T-cell (primary cell): ENCODE measurements at regions not wholly inside any gene's neighbourhood (a gene's known extent, or its start where the extent isn't known, plus 50 kb on each side); places are given as distances from the start of the nearest gene placed in this dataset.

Source experiments
- ATAC-seq, 4 experiments: fragments of 200-7000 bp in 3 of 4; fragments of 150-1000 bp in 1 of 4; cut with Tn5 transposase; replicated peaks in 1 of 4; 1 replicate in 3 of 4; 2 replicates in 1 of 4; pipeline ENCODE4 v1.10.0; 2021; ENCODE audit warnings: moderate library complexity in 3 of 4, mild to moderate bottlenecking in 2 of 4, moderate number of reproducible peaks in 1 of 4
- CTCF ChIA-PET, 2 donors: fragments of 300-600 bp; sonication (Branson Sonifier 250); formaldehyde crosslinking; loops; one replicate each; lab custom pipeline; 2022; ENCODE audit warnings: antibody characterized with exemption in 2 of 2; lab: Charles Lee
- POLR2A ChIA-PET, 2 donors: fragments of 300-600 bp; sonication (Branson Sonifier 250); formaldehyde crosslinking; loops; one replicate each; lab custom pipeline; 2022; ENCODE audit warnings: antibody characterized with exemption in 2 of 2; lab: Charles Lee
- DNase-seq, 35 experiments: peaks; one replicate each; pipeline versions ENCODE4 v3.0.0 to v3.0.0-alpha.2; 2013 to 2023
- H3K27ac ChIP-seq: one replicate; pipeline ENCODE4 v1.5.1; 2013; ENCODE audit warnings: low read length
- H3K27me3 ChIP-seq, 2 experiments: replicated peaks in 1 of 2; 1 replicate in 1 of 2; 2 replicates in 1 of 2; pipeline versions ENCODE4 v1.6.1 to v1.7.0; 2013; ENCODE audit warnings: low read length in 1 of 2, mixed read lengths in 1 of 2; ENCODE audit not compliant: control insufficient read depth in 2 of 2, insufficient read depth in 2 of 2; ENCODE audit errors: extremely low read depth in 1 of 2
- H3K36me3 ChIP-seq, 2 donors: 1 replicate in 1 of 2; 2 replicates in 1 of 2; pipeline versions ENCODE4 v1.6.1 to v1.7.0; 2013; ENCODE audit warnings: low read length in 1 of 2; ENCODE audit not compliant: control insufficient read depth in 2 of 2, insufficient read depth in 1 of 2; ENCODE audit errors: extremely low read depth in 1 of 2
- H3K4me1 ChIP-seq, 2 experiments: 1 replicate in 1 of 2; 2 replicates in 1 of 2; pipeline versions ENCODE4 v1.6.1 to v1.7.0; 2013; ENCODE audit warnings: low read length in 2 of 2, mixed read lengths in 1 of 2; ENCODE audit not compliant: insufficient read depth in 2 of 2, control insufficient read depth in 1 of 2; ENCODE audit errors: extremely low read depth in 1 of 2
- H3K4me3 ChIP-seq, 2 donors: 1 replicate in 1 of 2; 2 replicates in 1 of 2; pipeline versions ENCODE4 v1.5.1 to v1.7.0; 2013; ENCODE audit warnings: mild to moderate bottlenecking in 2 of 2, low read length in 1 of 2, moderate library complexity in 1 of 2; ENCODE audit not compliant: control insufficient read depth in 1 of 2; ENCODE audit errors: extremely low read depth in 1 of 2
- H3K9me3 ChIP-seq: 2 replicates; pipeline ENCODE4 v1.7.0; 2013
- H3K27ac Mint-ChIP-seq, 2 donors: one replicate each; pipeline ENCODE4 v1.8.0; 2020 to 2021; ENCODE audit warnings: mild to moderate bottlenecking in 2 of 2, mixed read lengths in 2 of 2
- H3K27me3 Mint-ChIP-seq, 2 donors: one replicate each; pipeline ENCODE4 v1.8.0; 2021 to 2022; ENCODE audit warnings: mixed read lengths in 2 of 2
- H3K36me3 Mint-ChIP-seq: one replicate; pipeline ENCODE4 v1.8.0; 2021; ENCODE audit warnings: mixed read lengths
- H3K4me1 Mint-ChIP-seq, 3 donors: one replicate each; pipeline ENCODE4 v1.8.0; 2020 to 2022; ENCODE audit warnings: mixed read lengths in 3 of 3, mild to moderate bottlenecking in 1 of 3
- H3K4me3 Mint-ChIP-seq, 3 donors: one replicate each; pipeline ENCODE4 v1.8.0; 2020 to 2022; ENCODE audit warnings: mild to moderate bottlenecking in 3 of 3, mixed read lengths in 3 of 3, moderate library complexity in 3 of 3
- H3K9me3 Mint-ChIP-seq, 3 donors: one replicate each; pipeline ENCODE4 v1.8.0; 2020 to 2022; ENCODE audit warnings: mixed read lengths in 3 of 3
- WGBS: methylation state at CpG from one replicate; pipeline ENCODE4 v1.1.5; 2013; ENCODE audit warnings: missing lambda C conversion rate; ENCODE audit not compliant: insufficient coverage; 5-methylcytosine and 5-hydroxymethylcytosine counted together

DNA sequence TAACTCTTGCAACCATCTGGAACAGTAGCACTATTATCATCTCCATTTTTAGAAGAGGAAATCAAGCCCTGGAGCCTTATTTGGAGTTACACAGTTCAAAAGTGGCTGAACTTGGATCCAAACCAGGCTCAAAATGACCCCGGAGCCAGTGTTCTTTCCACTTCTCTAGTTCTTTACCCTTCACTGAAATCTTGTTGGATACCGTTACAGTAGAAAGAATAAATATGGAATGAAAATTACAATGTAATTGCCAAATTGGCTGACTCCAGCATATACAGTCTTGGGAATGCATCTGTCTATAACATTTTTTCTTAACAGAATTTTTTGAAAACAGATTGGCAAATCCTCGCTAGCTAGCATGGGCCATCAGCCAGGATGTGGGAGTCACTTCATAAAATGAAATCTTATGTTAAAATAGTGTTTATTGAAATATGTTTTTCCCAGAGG lies 261.4 kb downstream of the CTH start:
- Mint-ChIP-seq H3K4me1 (peaks cover 0 to 5% (median 2%) of the 10 kb centered on the region in 3 donors), H3K27ac (no peak overlapping the region), H3K4me3 (no peak overlapping the region), H3K36me3 (no peaks in the 10 kb centered on the region), H3K27me3 (peaks cover 3% of the 10 kb centered on the region in 2 donors), H3K9me3 (peaks cover 0 to 5% (median 0%) of the 10 kb centered on the region in 3 donors)
- Histone ChIP-seq H3K36me3 (no peaks in the 10 kb centered on the region), H3K4me3 (no peak overlapping the region), H3K27ac (no peak overlapping the region), H3K27me3 (no peaks in the 10 kb centered on the region), H3K4me1 (no peaks in the 10 kb centered on the region), H3K9me3 (no peaks in the 10 kb centered on the region)
- WGBS = no CpG with 5 or more reads among the region's 3 CpGs
- DNase-seq (no peak), ATAC-seq (no peak)
- ChIA-PET POLR2A (no interaction called here), CTCF (no interaction called here)

DNA sequence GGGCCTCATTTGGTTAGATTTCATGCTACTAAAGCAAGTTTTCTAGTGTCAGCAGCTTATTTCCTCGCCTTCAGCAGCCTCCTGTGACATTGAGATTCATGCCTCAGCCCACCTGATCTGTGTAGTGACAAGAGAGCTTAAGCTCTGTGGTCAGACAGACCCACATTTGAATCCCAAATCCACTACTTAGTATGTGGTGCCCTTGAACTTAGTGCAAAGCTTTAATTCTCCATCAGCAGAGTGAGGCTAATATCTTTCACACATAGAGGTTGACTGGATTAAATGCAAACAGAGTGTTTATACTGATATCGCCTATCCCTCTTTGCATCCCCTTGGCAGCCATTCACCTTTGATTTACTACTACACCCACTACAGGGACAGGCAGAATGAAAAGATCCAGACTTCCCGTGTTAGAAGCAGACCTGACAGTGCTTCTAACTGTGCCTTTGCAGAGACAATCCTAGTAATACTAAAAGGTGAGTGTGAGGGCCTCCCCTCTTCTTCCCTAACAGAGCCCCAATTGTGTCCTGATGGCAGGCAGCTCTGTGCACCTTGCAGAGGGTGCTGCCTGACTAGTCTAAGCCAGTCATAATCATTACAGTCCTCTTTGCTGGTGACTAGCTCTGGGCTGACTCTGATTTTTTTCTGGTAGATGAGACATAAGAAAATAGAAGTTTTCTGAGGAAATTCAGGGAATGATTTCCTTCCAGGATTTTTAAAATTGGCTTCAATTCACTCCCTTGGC lies 264.0 kb downstream of the CTH start:
- no peaks in the 10 kb centered on the region for H3K36me3 ChIP-seq
- H3K4me1 Mint-ChIP-seq = peaks cover 0 to 5% (median 2%) of the 10 kb centered on the region in 3 donors
- POLR2A ChIA-PET = no interaction called here
- WGBS = no CpG with 5 or more reads among the region's 3 CpGs
- H3K4me3 Mint-ChIP-seq = no peak overlapping the region
- CTCF ChIA-PET = no interaction called here
- no peak for ATAC-seq
- H3K27me3 Mint-ChIP-seq = peaks cover 3% of the 10 kb centered on the region in 2 donors
- H3K4me1 ChIP-seq = no peaks in the 10 kb centered on the region
- H3K9me3 ChIP-seq = no peaks in the 10 kb centered on the region
- H3K27ac Mint-ChIP-seq = no peak overlapping the region
- no peaks in the 10 kb centered on the region for H3K27me3 ChIP-seq
- no peaks in the 10 kb centered on the region for H3K36me3 Mint-ChIP-seq
- no peak overlapping the region for H3K27ac ChIP-seq
- H3K9me3 Mint-ChIP-seq = peaks cover 0 to 5% (median 0%) of the 10 kb centered on the region in 3 donors
- no peak for DNase-seq
- H3K4me3 ChIP-seq = no peak overlapping the region

DNA sequence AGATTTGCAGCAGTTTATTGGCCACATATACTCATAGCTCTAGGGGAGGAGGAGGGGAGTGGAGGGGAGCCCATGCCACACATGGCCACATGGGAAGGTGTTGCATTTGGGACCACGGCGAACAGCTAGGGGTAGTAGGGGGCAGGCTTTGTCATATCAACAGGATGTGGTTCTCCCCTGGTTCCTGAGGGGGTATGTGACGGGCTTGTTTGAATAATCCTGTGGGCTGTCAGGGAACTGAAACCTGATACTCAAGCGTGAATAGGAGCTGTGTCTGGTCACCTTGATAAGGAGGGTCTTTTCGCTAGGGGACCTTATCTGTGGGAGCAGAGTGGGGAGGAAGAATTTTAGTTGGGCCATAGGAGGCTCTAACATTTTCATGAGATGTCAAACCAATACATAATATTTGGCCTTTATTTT lies 264.7 kb downstream of the CTH start:
- Mint-ChIP-seq H3K4me3 (no peak overlapping the region), H3K27me3 (peaks cover 3% of the 10 kb centered on the region in 2 donors), H3K4me1 (peaks cover 0 to 5% (median 2%) of the 10 kb centered on the region in 3 donors), H3K36me3 (no peaks in the 10 kb centered on the region), H3K9me3 (peaks cover 0 to 2% (median 0%) of the 10 kb centered on the region in 3 donors), H3K27ac (no peak overlapping the region)
- DNase-seq (no peak), ATAC-seq (no peak)
- POLR2A ChIA-PET = no interaction called here
- Histone ChIP-seq H3K9me3 (no peaks in the 10 kb centered on the region), H3K27me3 (no peaks in the 10 kb centered on the region), H3K4me1 (no peaks in the 10 kb centered on the region), H3K27ac (no peak overlapping the region), H3K4me3 (no peak overlapping the region), H3K36me3 (no peaks in the 10 kb centered on the region)
- no CpG with 5 or more reads among the region's 5 CpGs for WGBS
- CTCF ChIA-PET = no interaction called here

DNA sequence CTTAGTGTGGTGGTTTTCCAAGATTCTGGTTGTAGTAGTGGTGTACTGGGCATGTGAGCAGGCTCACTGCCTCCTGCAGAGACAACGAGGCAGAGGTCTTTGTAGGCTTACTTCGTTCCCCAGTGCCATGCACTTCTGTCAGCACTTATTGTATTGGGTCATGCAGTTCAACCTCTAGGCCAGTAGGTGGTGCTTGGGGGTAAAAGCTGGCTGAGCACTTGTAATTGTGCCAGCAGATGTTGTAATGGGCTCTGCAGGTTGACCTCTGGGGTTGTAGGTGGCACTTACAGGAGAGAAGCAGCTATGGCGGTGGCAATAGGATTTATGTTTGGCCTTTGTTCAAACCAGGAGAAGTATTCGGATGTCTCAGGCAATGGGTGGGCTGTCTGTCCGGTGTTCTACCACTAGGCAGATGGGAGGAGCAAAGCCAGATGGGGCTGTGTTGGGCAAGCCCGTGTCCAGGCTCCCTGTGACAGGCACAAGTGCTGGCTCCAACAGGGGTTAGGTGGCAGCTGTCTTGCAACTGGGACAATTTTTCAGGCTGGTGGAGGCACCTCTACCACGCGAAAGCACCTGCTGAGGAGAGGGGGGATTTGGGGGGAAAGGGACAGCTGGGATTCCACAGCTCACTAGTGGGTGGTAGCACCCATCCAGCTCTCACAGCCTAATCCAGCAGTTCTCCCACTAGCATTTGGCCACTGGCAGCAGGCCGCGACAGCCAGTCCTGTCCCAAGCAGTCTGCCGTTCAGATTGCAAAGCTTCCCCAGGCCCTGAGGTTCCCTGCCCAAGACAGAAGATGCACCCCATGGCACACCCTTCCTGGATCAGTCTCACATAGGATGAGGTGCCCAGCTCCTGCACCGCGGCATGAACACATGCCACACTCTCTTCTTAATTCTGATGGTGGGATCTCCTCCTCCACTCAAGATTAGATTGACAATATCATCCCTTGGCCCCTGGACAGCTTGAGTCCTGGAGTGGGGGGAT lies 274.5 kb downstream of the CTH start:
- Mint-ChIP-seq H3K9me3 (no peaks in the 10 kb centered on the region), H3K27ac (no peak overlapping the region), H3K36me3 (no peaks in the 10 kb centered on the region), H3K4me1 (no peaks in the 10 kb centered on the region), H3K4me3 (no peak overlapping the region), H3K27me3 (peaks cover 7 to 14% of the 10 kb centered on the region in 2 donors)
- ChIA-PET CTCF (interaction anchor here in 1 of 2 donors (0.6 kb wide), 1 partner anchor 207 kb away, joined by 3 read pairs; no protein-coding TSS in a partner anchor), POLR2A (interaction anchor here in 1 of 2 donors (0.6 kb wide), 1 partner anchor 55 kb away, joined by 3 read pairs; no protein-coding TSS in a partner anchor)
- Histone ChIP-seq H3K4me1 (no peaks in the 10 kb centered on the region), H3K4me3 (no peak overlapping the region), H3K9me3 (no peaks in the 10 kb centered on the region), H3K27me3 (peaks cover 0 to 14% of the 10 kb centered on the region in 2 experiments), H3K27ac (no peak overlapping the region), H3K36me3 (no peaks in the 10 kb centered on the region)
- peak in 22 of 35 experiments; percentile 1 to 50 (median 14) for DNase-seq
- ATAC-seq = peak; percentile 23 to 52 (median 48)
- 78% methylated on average over 8 of the region's 13 CpGs for WGBS

DNA sequence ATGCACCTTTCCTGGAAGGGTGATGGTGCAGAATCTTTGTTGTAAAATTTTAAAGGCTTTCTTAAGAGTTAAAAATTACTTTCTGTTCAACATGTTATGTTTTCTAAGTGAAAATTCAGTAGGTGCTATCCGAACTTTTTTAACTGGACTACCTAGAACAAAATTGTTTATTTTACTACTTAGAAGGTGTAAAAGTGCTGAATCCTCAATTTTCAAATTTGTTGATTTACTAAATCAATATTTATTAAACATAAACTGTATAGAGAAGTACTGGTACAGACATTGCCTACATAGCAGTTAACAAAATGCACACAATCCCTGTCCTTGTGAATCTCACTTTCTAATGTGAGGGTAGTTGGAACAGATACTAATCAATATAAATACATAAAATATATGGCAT lies 277.5 kb downstream of the CTH start:
- Histone ChIP-seq H3K4me3 (no peak overlapping the region), H3K9me3 (no peaks in the 10 kb centered on the region), H3K27ac (no peak overlapping the region), H3K4me1 (no peaks in the 10 kb centered on the region), H3K36me3 (no peaks in the 10 kb centered on the region), H3K27me3 (peaks cover 0 to 14% of the 10 kb centered on the region in 2 experiments)
- H3K27me3 Mint-ChIP-seq = peaks cover 11 to 20% of the 10 kb centered on the region in 2 donors
- no peaks in the 10 kb centered on the region for H3K4me1 Mint-ChIP-seq
- CTCF ChIA-PET = interaction anchor here in 1 of 2 donors (0.7 kb wide), 1 partner anchor 9 kb away, joined by 6 read pairs; no protein-coding TSS in a partner anchor
- DNase-seq = no peak
- POLR2A ChIA-PET = no interaction called here
- no CpG with 5 or more reads among the region's 1 CpG for WGBS
- ATAC-seq = no peak
- no peak overlapping the region for H3K27ac Mint-ChIP-seq
- no peak overlapping the region for H3K4me3 Mint-ChIP-seq
- H3K36me3 Mint-ChIP-seq = no peaks in the 10 kb centered on the region
- no peaks in the 10 kb centered on the region for H3K9me3 Mint-ChIP-seq

DNA sequence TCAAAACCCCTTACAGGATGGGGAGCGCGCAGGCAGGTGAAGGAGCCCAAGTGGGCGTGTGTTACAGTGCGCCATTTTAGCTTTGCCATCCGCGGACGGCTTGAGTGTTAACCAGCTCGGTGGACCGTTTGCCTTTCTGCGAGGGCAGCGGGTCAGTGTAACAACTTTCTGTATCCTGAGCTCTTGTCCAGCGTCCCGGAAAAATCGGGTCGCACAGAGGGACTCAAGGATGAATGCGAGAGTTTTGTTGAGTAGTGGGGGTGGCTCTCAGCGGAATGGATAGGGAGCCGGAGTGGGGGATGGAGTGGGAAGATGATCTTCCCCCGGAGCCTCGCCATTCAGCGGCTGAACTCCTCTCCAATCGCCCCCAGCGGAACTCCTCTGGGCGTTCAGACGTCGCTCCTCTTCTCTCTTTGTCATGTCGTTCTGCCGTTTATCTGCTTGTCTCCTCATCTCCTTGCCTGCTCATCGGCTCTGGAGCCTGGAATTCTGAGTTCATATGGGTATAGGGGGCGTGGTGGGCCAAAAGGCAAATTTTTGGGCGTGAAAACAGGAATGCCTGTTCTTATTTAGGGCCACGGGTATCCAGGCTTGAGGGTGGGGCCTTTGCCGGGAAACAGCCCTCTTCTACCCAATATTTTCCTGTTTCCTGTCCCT lies 295.4 kb downstream of the CTH start:
- no peak for ATAC-seq
- ChIA-PET CTCF (no interaction called here), POLR2A (no interaction called here)
- H3K27me3 ChIP-seq = no peaks in the 10 kb centered on the region
- H3K4me3 ChIP-seq = peak overlapping the region in 1 of 2 donors; percentile 10
- H3K4me1 ChIP-seq = no peaks in the 10 kb centered on the region
- Mint-ChIP-seq H3K4me3 (no peak overlapping the region), H3K4me1 (peaks cover 0 to 1% (median 0%) of the 10 kb centered on the region in 3 donors), H3K27me3 (peaks cover 0 to 10% of the 10 kb centered on the region in 2 donors), H3K27ac (no peak overlapping the region), H3K36me3 (no peaks in the 10 kb centered on the region), H3K9me3 (peaks cover 8 to 13% (median 8%) of the 10 kb centered on the region in 3 donors)
- H3K36me3 ChIP-seq = no peaks in the 10 kb centered on the region
- no peak overlapping the region for H3K27ac ChIP-seq
- H3K9me3 ChIP-seq = no peaks in the 10 kb centered on the region
- no peak for DNase-seq
- 73% methylated on average over 16 of the region's 33 CpGs for WGBS
